ENCODE measurements at regions not wholly inside any gene's neighbourhood (a gene's known extent, or its start where the extent isn't known, plus 50 kb on each side); places are given as distances from the start of the nearest gene placed in this dataset.

- intact Hi-C loops (cut with micrococcal nuclease) = no loop called here
- Mint-ChIP-seq H3K9me3 (peaks cover 8% of the 10 kb centered on the region), H3K4me3 (no peak overlapping the region), H3K36me3 (ENCODE audit: low read depth) (no peaks in the 10 kb centered on the region), H3K27ac (no peak overlapping the region), H3K4me1 (ENCODE audit: low read depth) (no peaks in the 10 kb centered on the region), H3K27me3 (peaks cover 3% of the 10 kb centered on the region)
These were observed 304.3 kb upstream of the MGAT5 start for GRCh38 chr2:133949595-133949994.

DNA sequence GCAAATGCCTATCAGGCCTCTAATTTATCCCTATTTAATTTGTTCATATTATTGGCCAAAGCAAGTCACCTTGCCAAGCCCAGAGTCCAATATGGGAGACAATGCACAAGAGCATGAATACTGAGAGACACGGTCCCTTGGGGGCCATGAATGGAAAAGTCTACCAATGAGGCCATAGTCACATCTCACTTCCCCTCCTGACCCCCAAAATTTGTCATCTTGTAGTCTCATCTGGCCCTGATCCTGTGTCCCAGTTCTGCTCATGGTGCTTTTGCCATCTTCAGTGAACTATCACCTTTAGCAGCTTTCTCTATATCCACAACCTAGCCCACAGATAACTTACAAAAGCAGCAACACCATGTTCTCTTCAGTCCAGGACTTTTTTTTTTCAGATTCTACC, 302.7 kb upstream of the MGAT5 start:
- intact Hi-C loops (cut with micrococcal nuclease) = no loop called here
- Mint-ChIP-seq H3K36me3 (ENCODE audit: low read depth) (no peaks in the 10 kb centered on the region), H3K27me3 (peaks cover 6% of the 10 kb centered on the region), H3K4me3 (no peak overlapping the region), H3K27ac (no peak overlapping the region), H3K4me1 (ENCODE audit: low read depth) (no peaks in the 10 kb centered on the region), H3K9me3 (peaks cover 8% of the 10 kb centered on the region)

GRCh38 chr2:133952420-133952819, 301.5 kb upstream of the MGAT5 start:
- no peak overlapping the region for H3K4me3 Mint-ChIP-seq
- H3K36me3 Mint-ChIP-seq (ENCODE audit: low read depth) = no peaks in the 10 kb centered on the region
- no peaks in the 10 kb centered on the region for H3K4me1 Mint-ChIP-seq (ENCODE audit: low read depth)
- no peak overlapping the region for H3K27ac Mint-ChIP-seq
- peaks cover 8% of the 10 kb centered on the region for H3K9me3 Mint-ChIP-seq
- peaks cover 11% of the 10 kb centered on the region for H3K27me3 Mint-ChIP-seq
- intact Hi-C loops (cut with micrococcal nuclease) = no loop called here

GRCh38 chr2:133952896-133953295, 301.0 kb upstream of the MGAT5 start:
- Mint-ChIP-seq H3K4me3 (no peak overlapping the region), H3K27ac (no peak overlapping the region), H3K36me3 (ENCODE audit: low read depth) (no peaks in the 10 kb centered on the region), H3K9me3 (peaks cover 8% of the 10 kb centered on the region), H3K27me3 (peaks cover 11% of the 10 kb centered on the region), H3K4me1 (ENCODE audit: low read depth) (no peaks in the 10 kb centered on the region)
- intact Hi-C loops (cut with micrococcal nuclease) = no loop called here

DNA sequence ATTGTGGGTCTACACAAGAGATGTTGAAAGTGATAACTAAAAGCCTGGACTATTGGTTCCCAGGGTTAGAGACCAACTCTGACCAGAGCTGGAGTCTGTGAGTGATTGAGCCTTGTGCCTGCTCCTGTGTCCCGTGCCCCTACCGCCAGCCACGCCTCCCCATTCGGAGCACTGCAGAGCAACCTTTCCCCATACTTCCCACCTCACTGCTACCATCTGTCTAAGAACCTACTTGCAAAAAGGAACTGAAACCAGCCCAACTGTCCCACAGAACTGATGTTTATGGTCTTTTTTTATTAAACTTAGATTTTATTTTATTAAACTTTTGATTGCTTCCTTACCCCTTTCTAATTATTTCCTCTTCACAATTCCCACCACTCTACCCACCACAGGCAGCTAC, 300.3 kb upstream of the MGAT5 start:
- intact Hi-C loops (cut with micrococcal nuclease) = no loop called here
- Mint-ChIP-seq H3K27me3 (peaks cover 11% of the 10 kb centered on the region), H3K9me3 (peaks cover 8% of the 10 kb centered on the region), H3K4me3 (no peak overlapping the region), H3K27ac (no peak overlapping the region), H3K4me1 (ENCODE audit: low read depth) (no peaks in the 10 kb centered on the region), H3K36me3 (ENCODE audit: low read depth) (no peaks in the 10 kb centered on the region)

GRCh38 chr2:133954636-133955035, 299.2 kb upstream of the MGAT5 start:
- H3K4me1 Mint-ChIP-seq (ENCODE audit: low read depth) = no peaks in the 10 kb centered on the region
- H3K36me3 Mint-ChIP-seq (ENCODE audit: low read depth) = no peaks in the 10 kb centered on the region
- H3K4me3 Mint-ChIP-seq = no peak overlapping the region
- H3K9me3 Mint-ChIP-seq = peaks cover 8% of the 10 kb centered on the region
- intact Hi-C loops (cut with micrococcal nuclease) = no loop called here
- no peak overlapping the region for H3K27ac Mint-ChIP-seq
- H3K27me3 Mint-ChIP-seq = peaks cover 12% of the 10 kb centered on the region

GRCh38 chr2:133955169-133955568, 298.7 kb upstream of the MGAT5 start:
- intact Hi-C loops (cut with micrococcal nuclease) = no loop called here
- H3K9me3 Mint-ChIP-seq = peaks cover 8% of the 10 kb centered on the region
- H3K4me1 Mint-ChIP-seq (ENCODE audit: low read depth) = no peaks in the 10 kb centered on the region
- peaks cover 13% of the 10 kb centered on the region for H3K27me3 Mint-ChIP-seq
- H3K27ac Mint-ChIP-seq = no peak overlapping the region
- H3K4me3 Mint-ChIP-seq = no peak overlapping the region
- no peaks in the 10 kb centered on the region for H3K36me3 Mint-ChIP-seq (ENCODE audit: low read depth)

GRCh38 chr2:133956434-133956935, 297.4 kb upstream of the MGAT5 start:
- no peaks in the 10 kb centered on the region for H3K36me3 Mint-ChIP-seq (ENCODE audit: low read depth)
- H3K27me3 Mint-ChIP-seq = peaks cover 13% of the 10 kb centered on the region
- H3K27ac Mint-ChIP-seq = no peak overlapping the region
- H3K4me1 Mint-ChIP-seq (ENCODE audit: low read depth) = no peaks in the 10 kb centered on the region
- intact Hi-C loops (cut with micrococcal nuclease) = no loop called here
- peaks cover 4% of the 10 kb centered on the region for H3K9me3 Mint-ChIP-seq
- H3K4me3 Mint-ChIP-seq = no peak overlapping the region

- no peaks in the 10 kb centered on the region for H3K36me3 Mint-ChIP-seq (ENCODE audit: low read depth)
- H3K27me3 Mint-ChIP-seq = peaks cover 13% of the 10 kb centered on the region
- no peak overlapping the region for H3K27ac Mint-ChIP-seq
- intact Hi-C loops (cut with micrococcal nuclease) = no loop called here
- H3K4me1 Mint-ChIP-seq (ENCODE audit: low read depth) = no peaks in the 10 kb centered on the region
- H3K9me3 Mint-ChIP-seq = no peaks in the 10 kb centered on the region
- no peak overlapping the region for H3K4me3 Mint-ChIP-seq
These were observed 296.0 kb upstream of the MGAT5 start for GRCh38 chr2:133957724-133958480.

DNA sequence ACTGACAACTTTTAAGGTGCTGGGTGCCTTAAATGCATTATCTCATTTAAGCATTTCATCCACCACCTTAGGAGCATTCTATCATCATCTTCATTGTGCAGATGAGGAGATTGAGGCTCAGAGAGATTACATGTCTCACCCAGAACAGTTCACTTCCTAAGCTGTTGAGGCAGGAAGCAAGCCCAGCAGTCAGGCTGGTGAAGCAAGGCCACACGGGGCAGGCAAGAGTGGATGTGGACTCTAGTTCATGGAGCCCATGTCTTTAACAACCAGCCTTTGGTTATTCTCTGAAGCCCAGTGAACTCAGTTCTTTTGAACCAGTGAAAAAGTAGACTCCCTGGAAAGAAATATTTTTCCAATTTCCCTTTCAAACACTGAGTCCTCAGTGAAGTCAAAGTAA, 294.8 kb upstream of the MGAT5 start:
- no peak overlapping the region for H3K4me3 Mint-ChIP-seq
- H3K9me3 Mint-ChIP-seq = no peaks in the 10 kb centered on the region
- H3K27me3 Mint-ChIP-seq = peaks cover 13% of the 10 kb centered on the region
- intact Hi-C loops (cut with micrococcal nuclease) = no loop called here
- no peak overlapping the region for H3K27ac Mint-ChIP-seq
- H3K4me1 Mint-ChIP-seq (ENCODE audit: low read depth) = no peaks in the 10 kb centered on the region
- no peaks in the 10 kb centered on the region for H3K36me3 Mint-ChIP-seq (ENCODE audit: low read depth)

- H3K27ac Mint-ChIP-seq = no peak overlapping the region
- no peaks in the 10 kb centered on the region for H3K9me3 Mint-ChIP-seq
- H3K27me3 Mint-ChIP-seq = peaks cover 1% of the 10 kb centered on the region
- intact Hi-C loops (cut with micrococcal nuclease) = no loop called here
- peaks cover 8% of the 10 kb centered on the region for H3K4me1 Mint-ChIP-seq (ENCODE audit: low read depth)
- no peaks in the 10 kb centered on the region for H3K36me3 Mint-ChIP-seq (ENCODE audit: low read depth)
- H3K4me3 Mint-ChIP-seq = no peak overlapping the region
These were observed 287.1 kb upstream of the MGAT5 start for GRCh38 chr2:133966720-133967304.

DNA sequence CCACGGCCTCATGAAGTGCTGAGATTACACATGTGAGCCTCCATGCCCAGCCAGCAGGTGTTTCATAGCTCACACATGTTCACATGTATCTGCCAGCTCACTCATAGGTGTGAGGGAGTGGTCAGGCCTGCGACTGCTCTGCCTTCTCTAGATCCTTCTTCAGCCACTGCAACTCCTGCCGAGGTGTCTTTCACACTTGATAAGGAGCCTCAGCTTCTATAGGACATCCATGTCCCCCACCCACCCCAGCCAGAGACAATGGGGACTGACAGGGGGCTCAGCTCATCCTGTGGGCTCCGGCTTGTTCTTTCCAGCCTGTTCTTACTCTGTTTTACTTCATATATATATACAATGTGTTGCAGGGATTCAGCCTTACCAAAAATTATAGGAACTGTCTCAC, 286.5 kb upstream of the MGAT5 start:
- H3K36me3 Mint-ChIP-seq (ENCODE audit: low read depth) = no peaks in the 10 kb centered on the region
- peaks cover 8% of the 10 kb centered on the region for H3K4me1 Mint-ChIP-seq (ENCODE audit: low read depth)
- intact Hi-C loops (cut with micrococcal nuclease) = no loop called here
- no peak overlapping the region for H3K27ac Mint-ChIP-seq
- peaks cover 1% of the 10 kb centered on the region for H3K27me3 Mint-ChIP-seq
- H3K9me3 Mint-ChIP-seq = no peaks in the 10 kb centered on the region
- H3K4me3 Mint-ChIP-seq = no peak overlapping the region

DNA sequence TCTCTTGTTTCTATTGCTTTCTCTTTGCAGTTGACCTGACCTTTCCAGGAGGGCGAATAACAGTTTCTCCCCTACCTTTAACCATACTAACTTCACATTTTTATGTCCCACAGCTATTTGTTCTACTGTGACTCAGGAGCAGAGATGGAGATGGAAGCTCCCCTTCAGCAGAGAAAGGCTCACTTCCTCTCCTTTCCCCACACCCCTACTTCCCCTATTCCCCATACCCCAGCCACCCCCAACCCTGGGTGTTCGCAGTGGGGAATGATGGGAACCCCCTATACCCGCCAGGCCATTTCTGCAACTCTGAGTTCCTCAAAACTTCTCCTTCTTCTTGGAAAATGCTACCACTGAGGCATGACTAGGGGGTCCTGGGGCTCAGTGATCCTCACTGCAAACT, 285.4 kb upstream of the MGAT5 start:
- intact Hi-C loops (cut with micrococcal nuclease) = no loop called here
- H3K4me1 Mint-ChIP-seq (ENCODE audit: low read depth) = peaks cover 8% of the 10 kb centered on the region

GRCh38 chr2:133970641-133971040, 283.2 kb upstream of the MGAT5 start:
- Mint-ChIP-seq H3K4me3 (no peak overlapping the region), H3K27me3 (peaks cover 3% of the 10 kb centered on the region), H3K9me3 (no peaks in the 10 kb centered on the region), H3K36me3 (ENCODE audit: low read depth) (no peaks in the 10 kb centered on the region), H3K27ac (no peak overlapping the region), H3K4me1 (ENCODE audit: low read depth) (peaks cover 8% of the 10 kb centered on the region)
- intact Hi-C loops (cut with micrococcal nuclease) = no loop called here

More for the DNA sequence above, 285.4 kb upstream of the MGAT5 start:
- peaks cover 1% of the 10 kb centered on the region for H3K27me3 Mint-ChIP-seq
- no peak overlapping the region for H3K27ac Mint-ChIP-seq
- no peaks in the 10 kb centered on the region for H3K36me3 Mint-ChIP-seq (ENCODE audit: low read depth)
- no peaks in the 10 kb centered on the region for H3K9me3 Mint-ChIP-seq
- no peak overlapping the region for H3K4me3 Mint-ChIP-seq

DNA sequence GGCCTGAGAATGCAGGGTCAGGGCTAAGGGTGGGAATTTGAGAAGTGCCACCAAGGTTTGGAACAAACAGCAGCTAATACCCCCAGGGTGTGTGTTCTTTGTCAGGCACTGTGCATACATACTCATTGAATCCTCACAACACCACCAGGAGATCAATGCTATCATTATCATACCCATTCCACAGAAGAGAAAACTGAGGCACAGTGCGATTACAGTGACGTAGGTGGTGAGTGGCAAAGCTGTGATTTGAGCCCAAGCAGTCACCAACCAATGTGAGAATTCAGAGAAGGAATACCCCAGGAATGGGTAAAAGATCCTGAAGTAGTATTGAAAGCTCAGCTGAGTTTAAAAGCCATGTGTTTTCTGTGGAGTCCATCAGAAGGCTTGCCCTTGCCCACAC, 281.6 kb upstream of the MGAT5 start:
- H3K27me3 Mint-ChIP-seq = peaks cover 2% of the 10 kb centered on the region
- no peaks in the 10 kb centered on the region for H3K36me3 Mint-ChIP-seq (ENCODE audit: low read depth)
- intact Hi-C loops (cut with micrococcal nuclease) = no loop called here
- no peaks in the 10 kb centered on the region for H3K9me3 Mint-ChIP-seq
- peaks cover 12% of the 10 kb centered on the region for H3K4me1 Mint-ChIP-seq (ENCODE audit: low read depth)
- H3K27ac Mint-ChIP-seq = no peak overlapping the region
- H3K4me3 Mint-ChIP-seq = no peak overlapping the region
